Smooth muscle cell (in vitro differentiated cells): ENCODE measurements at regions not wholly inside any gene's neighbourhood (a gene's known extent, or its start where the extent isn't known, plus 50 kb on each side); places are given as distances from the start of the nearest gene placed in this dataset.

Source experiments
- DNase-seq: peaks from one replicate; lab custom pipeline; 2025; ENCODE audit not compliant: unreplicated experiment; lab: John Stamatoyannopoulos, UW
- H2AFZ ChIP-seq: fragments of 200-600 bp; sonication (generic); 2 replicates; pipeline ENCODE4 v1.6.0; 2016; ENCODE audit warnings: antibody characterized with exemption, low read depth, mild to moderate bottlenecking
- H3F3A ChIP-seq: fragments of 200-600 bp; sonication (generic); 2 replicates; pipeline ENCODE4 v1.6.0; 2017; ENCODE audit warnings: antibody characterized with exemption, low read depth
- H3K27ac ChIP-seq: fragments of 200-600 bp; sonication (generic); 2 replicates; pipeline ENCODE4 v1.5.1; 2016; ENCODE audit warnings: low read depth, mild to moderate bottlenecking
- H3K27me3 ChIP-seq: fragments of 200-600 bp; sonication (generic); 2 replicates; pipeline ENCODE4 v1.6.1; 2016; ENCODE audit warnings: low read depth, mild to moderate bottlenecking
- H3K36me3 ChIP-seq: fragments of 200-600 bp; sonication (generic); 2 replicates; pipeline ENCODE4 v1.5.1; 2016; ENCODE audit warnings: low read depth
- H3K4me1 ChIP-seq: fragments of 200-600 bp; sonication (generic); 2 replicates; pipeline ENCODE4 v1.5.1; 2016; ENCODE audit warnings: low read depth
- H3K4me2 ChIP-seq: fragments of 200-600 bp; sonication (generic); 2 replicates; pipeline ENCODE4 v1.6.0; 2016; ENCODE audit warnings: mild to moderate bottlenecking
- H3K4me3 ChIP-seq: fragments of 200-600 bp; sonication (generic); 2 replicates; pipeline ENCODE4 v1.5.1; 2016; ENCODE audit warnings: mild to moderate bottlenecking
- H3K79me2 ChIP-seq: fragments of 200-600 bp; sonication (generic); 2 replicates; pipeline ENCODE4 v1.6.0; 2016; ENCODE audit warnings: low read depth, mild to moderate bottlenecking
- H3K9ac ChIP-seq: fragments of 200-600 bp; sonication (generic); 2 replicates; pipeline ENCODE4 v1.6.0; 2016; ENCODE audit warnings: low read depth
- H3K9me3 ChIP-seq: fragments of 200-600 bp; sonication (generic); replicated peaks from 2 replicates; pipeline ENCODE4 v1.5.1; 2016; ENCODE audit warnings: low read depth
- H4K20me1 ChIP-seq: fragments of 200-600 bp; sonication (generic); 2 replicates; pipeline ENCODE4 v1.6.0; 2016; ENCODE audit warnings: low read depth
- WGBS: methylation state at CpG from one replicate; pipeline ENCODE4 v1.1.7; 2016; ENCODE audit warnings: low lambda C conversion rate; 5-methylcytosine and 5-hydroxymethylcytosine counted together
- TF ChIP-seq, protein P1 (sequence below): fragments of 200-600 bp; sonication (generic); IDR thresholded peaks from 2 replicates; pipeline ENCODE4 v1.5.1; 2017; ENCODE audit warnings: borderline replicate concordance, mild to moderate bottlenecking, antibody characterized with exemption; ENCODE audit not compliant: insufficient read depth, poor library complexity, severe bottlenecking

DNA sequence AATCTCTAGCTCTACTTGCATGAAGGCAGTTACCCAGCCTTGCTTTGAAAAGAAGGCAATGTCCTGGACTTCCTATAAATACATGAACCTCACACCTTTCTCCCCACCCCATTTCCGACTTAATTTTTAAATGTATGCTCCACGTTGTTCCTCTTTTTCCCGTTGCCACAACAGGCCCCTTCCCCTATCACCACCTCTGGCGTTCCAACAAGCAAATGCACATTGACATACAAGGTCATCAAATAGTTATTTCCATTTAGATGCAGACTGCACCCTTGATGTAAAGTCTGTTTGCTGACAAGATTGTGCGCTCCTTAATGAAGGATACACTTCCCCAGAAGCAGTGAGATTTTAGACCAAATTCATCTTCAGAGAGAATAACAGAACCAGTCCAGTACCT lies 260.7 kb upstream of the UMPS start:
- Histone ChIP-seq H3K4me1 (no peaks in the 10 kb centered on the region), H3K27me3 (no peaks in the 10 kb centered on the region), H3K79me2 (no peaks in the 10 kb centered on the region), H3K9me3 (no peaks in the 10 kb centered on the region), H3K4me2 (no peak overlapping the region), H4K20me1 (no peaks in the 10 kb centered on the region), H3F3A (no peaks in the 10 kb centered on the region), H2AFZ (no peak overlapping the region), H3K4me3 (no peak overlapping the region), H3K36me3 (no peaks in the 10 kb centered on the region), H3K27ac (no peak overlapping the region), H3K9ac (no peak overlapping the region)
- 94% methylated on average over 5 of the region's 5 CpGs for WGBS
- DNase-seq = no peak
- TF ChIP-seq, protein P1, sequence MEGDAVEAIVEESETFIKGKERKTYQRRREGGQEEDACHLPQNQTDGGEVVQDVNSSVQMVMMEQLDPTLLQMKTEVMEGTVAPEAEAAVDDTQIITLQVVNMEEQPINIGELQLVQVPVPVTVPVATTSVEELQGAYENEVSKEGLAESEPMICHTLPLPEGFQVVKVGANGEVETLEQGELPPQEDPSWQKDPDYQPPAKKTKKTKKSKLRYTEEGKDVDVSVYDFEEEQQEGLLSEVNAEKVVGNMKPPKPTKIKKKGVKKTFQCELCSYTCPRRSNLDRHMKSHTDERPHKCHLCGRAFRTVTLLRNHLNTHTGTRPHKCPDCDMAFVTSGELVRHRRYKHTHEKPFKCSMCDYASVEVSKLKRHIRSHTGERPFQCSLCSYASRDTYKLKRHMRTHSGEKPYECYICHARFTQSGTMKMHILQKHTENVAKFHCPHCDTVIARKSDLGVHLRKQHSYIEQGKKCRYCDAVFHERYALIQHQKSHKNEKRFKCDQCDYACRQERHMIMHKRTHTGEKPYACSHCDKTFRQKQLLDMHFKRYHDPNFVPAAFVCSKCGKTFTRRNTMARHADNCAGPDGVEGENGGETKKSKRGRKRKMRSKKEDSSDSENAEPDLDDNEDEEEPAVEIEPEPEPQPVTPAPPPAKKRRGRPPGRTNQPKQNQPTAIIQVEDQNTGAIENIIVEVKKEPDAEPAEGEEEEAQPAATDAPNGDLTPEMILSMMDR = no peak

DNA sequence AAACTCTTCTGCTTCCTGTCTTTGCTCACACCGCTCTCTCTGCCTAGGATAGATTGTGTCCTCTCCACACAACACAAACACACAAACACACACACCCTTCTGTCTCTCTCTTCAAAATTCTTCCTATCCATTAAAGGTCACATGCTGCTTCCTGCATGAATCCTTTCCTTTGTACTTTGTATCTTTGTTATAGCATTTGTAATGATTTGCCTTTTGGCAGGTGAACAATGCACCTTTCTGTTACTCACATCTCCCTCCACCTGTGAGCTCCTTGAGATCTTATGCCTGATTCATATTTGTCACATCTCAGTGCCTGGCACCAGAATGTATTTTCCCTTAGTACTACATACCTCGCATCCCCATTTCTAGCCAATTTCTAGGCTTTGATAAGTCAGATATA lies 251.4 kb upstream of the UMPS start:
- TF ChIP-seq, protein P1 = no peak
- H3K79me2 ChIP-seq = no peaks in the 10 kb centered on the region
- no peak overlapping the region for H3K4me3 ChIP-seq
- H3K4me2 ChIP-seq = no peak overlapping the region
- no peaks in the 10 kb centered on the region for H3F3A ChIP-seq
- no peaks in the 10 kb centered on the region for H3K36me3 ChIP-seq
- H3K9me3 ChIP-seq = no peaks in the 10 kb centered on the region
- DNase-seq = no peak
- H2AFZ ChIP-seq = no peak overlapping the region
- H3K27ac ChIP-seq = no peak overlapping the region
- WGBS = 97% methylated on average over 2 of the region's 2 CpGs
- no peaks in the 10 kb centered on the region for H4K20me1 ChIP-seq
- no peaks in the 10 kb centered on the region for H3K27me3 ChIP-seq
- no peak overlapping the region for H3K9ac ChIP-seq
- H3K4me1 ChIP-seq = no peaks in the 10 kb centered on the region

- no peak overlapping the region for H3K27ac ChIP-seq
- no peak overlapping the region for H3K9ac ChIP-seq
- no peaks in the 10 kb centered on the region for H3F3A ChIP-seq
- H3K27me3 ChIP-seq = no peaks in the 10 kb centered on the region
- no peak overlapping the region for H3K4me2 ChIP-seq
- no peaks in the 10 kb centered on the region for H3K4me1 ChIP-seq
- TF ChIP-seq, protein P1 = no peak
- no peaks in the 10 kb centered on the region for H3K79me2 ChIP-seq
- no peaks in the 10 kb centered on the region for H3K9me3 ChIP-seq
- H4K20me1 ChIP-seq = no peaks in the 10 kb centered on the region
- no peak for DNase-seq
- H2AFZ ChIP-seq = no peak overlapping the region
- WGBS = 54% methylated on average over 2 of the region's 2 CpGs
- no peak overlapping the region for H3K4me3 ChIP-seq
- no peaks in the 10 kb centered on the region for H3K36me3 ChIP-seq
Observed at GRCh38 chr3:124483915-124484470, 246.3 kb upstream of the UMPS start.

GRCh38 chr3:124486324-124486723 lies 243.9 kb upstream of the UMPS start:
- 78% methylated on average over 2 of the region's 2 CpGs for WGBS
- TF ChIP-seq, protein P1 = no peak
- Histone ChIP-seq H3F3A (no peaks in the 10 kb centered on the region), H3K79me2 (no peaks in the 10 kb centered on the region), H3K4me1 (no peaks in the 10 kb centered on the region), H3K9me3 (no peaks in the 10 kb centered on the region), H2AFZ (no peak overlapping the region), H3K27me3 (no peaks in the 10 kb centered on the region), H3K36me3 (no peaks in the 10 kb centered on the region), H4K20me1 (no peaks in the 10 kb centered on the region), H3K4me2 (no peak overlapping the region), H3K4me3 (no peak overlapping the region), H3K27ac (no peak overlapping the region), H3K9ac (no peak overlapping the region)
- DNase-seq = no peak
